ENCODE measurements at regions not wholly inside any gene's neighbourhood (a gene's known extent, or its start where the extent isn't known, plus 50 kb on each side); places are given as distances from the start of the nearest gene placed in this dataset.
A peak's percentile ranks its signal among the peaks of the same experiment; 100 is the strongest.

DNA sequence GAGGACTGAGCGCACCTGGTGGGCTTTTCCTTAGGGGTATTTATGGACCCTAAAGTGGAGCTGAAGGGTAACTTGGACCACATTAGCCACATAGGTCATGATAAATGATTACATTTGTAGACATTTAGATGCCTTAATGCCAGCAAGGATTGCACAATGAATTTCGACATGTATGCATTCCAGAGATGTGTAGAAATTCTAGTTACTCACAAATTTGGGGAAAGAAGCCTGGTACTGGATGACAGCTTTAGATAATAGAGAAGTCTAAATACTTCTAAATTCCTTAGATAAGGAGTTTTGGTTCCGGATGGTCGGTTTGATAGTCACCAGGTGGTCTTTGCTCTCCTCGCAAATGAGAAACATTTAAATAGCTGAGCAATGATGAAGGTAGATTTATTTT lies 609.5 kb upstream of the PRKX start:
- H3K79me2 ChIP-seq (ENCODE audit: low read length): no peaks in the 10 kb centered on the region

GRCh38 chrX:4320436-4320947 lies 607.0 kb upstream of the PRKX start:
- DNase-seq (no peak), ATAC-seq (no peak)
- Histone ChIP-seq H3K9ac (ENCODE audit: low read length) (no peak overlapping the region), H3K36me3 (ENCODE audit: low read depth, low read length) (no peaks in the 10 kb centered on the region), H3K79me2 (ENCODE audit: low read length) (no peaks in the 10 kb centered on the region), H2AFZ (ENCODE audit: low read length) (0 out of 2 replicates have a peak overlapping the region, but pooled peaks have one; percentile 30), H3K4me1 (ENCODE audit: insufficient read depth, low read length) (no peaks in the 10 kb centered on the region), H4K20me1 (ENCODE audit: low read length) (no peaks in the 10 kb centered on the region), H3K9me2 (replicated peaks; ENCODE audit: low read length) (no peaks in the 10 kb centered on the region), H3K4me2 (ENCODE audit: low read length) (peak overlapping the region; percentile 24), H3K27me3 (ENCODE audit: low read length) (peaks cover 27% of the 10 kb centered on the region; the same call in 1 of the 2 replicates), H3K27ac (ENCODE audit: low read length) (no peak overlapping the region), H3K9me3 (ENCODE audit: low read length) (no peaks in the 10 kb centered on the region), H3F3A (ENCODE audit: low read length, unreplicated experiment) (no peaks in the 10 kb centered on the region), H3K4me3 (ENCODE audit: low read length) (peak overlapping the region; percentile 31; the same call in 1 of the 2 replicates)
- intact Hi-C loops (cut with micrococcal nuclease): no loop called here
- no TSS peak for BruUV-seq (replicated peaks)
- ChIA-PET CTCF (no interaction called here), POLR2A (ENCODE audit: unreplicated experiment) (no interaction called here)
- TF ChIP-seq EZH2 (IDR thresholded peaks at IDR 0.05; ENCODE audit: low read length, unreplicated experiment): no peak
- TF ChIP-seq CTCF (conservative IDR thresholded peaks at IDR 0.05; ENCODE audit: low read depth, low read length): no peak
- no peak for TF ChIP-seq EZH2phosphoT487 (IDR thresholded peaks at IDR 0.05; ENCODE audit: borderline replicate concordance, low read length)

More for the DNA sequence above, 609.5 kb upstream of the PRKX start:
- Histone ChIP-seq H3K36me3 (ENCODE audit: low read depth, low read length) (no peaks in the 10 kb centered on the region), H3K4me2 (ENCODE audit: low read length) (no peak overlapping the region), H3K9me2 (replicated peaks; ENCODE audit: low read length) (no peaks in the 10 kb centered on the region), H2AFZ (ENCODE audit: low read length) (no peak overlapping the region), H3K27ac (ENCODE audit: low read length) (no peak overlapping the region), H3K9ac (ENCODE audit: low read length) (no peak overlapping the region), H3K9me3 (ENCODE audit: low read length) (no peaks in the 10 kb centered on the region), H3K27me3 (ENCODE audit: low read length) (peaks cover 38% of the 10 kb centered on the region; the same call in 1 of the 2 replicates), H3F3A (ENCODE audit: low read length, unreplicated experiment) (no peaks in the 10 kb centered on the region), H3K4me1 (ENCODE audit: insufficient read depth, low read length) (no peaks in the 10 kb centered on the region), H3K4me3 (ENCODE audit: low read length) (no peak overlapping the region), H4K20me1 (ENCODE audit: low read length) (no peaks in the 10 kb centered on the region)
- intact Hi-C loops (cut with micrococcal nuclease): no loop called here
- DNase-seq (peak; percentile 23), ATAC-seq (no peak)
- POLR2A ChIA-PET (ENCODE audit: unreplicated experiment): no interaction called here
- CTCF ChIA-PET: no interaction called here
- no TSS peak for BruUV-seq (replicated peaks)
- TF ChIP-seq EZH2phosphoT487 (IDR thresholded peaks at IDR 0.05; ENCODE audit: borderline replicate concordance, low read length) (no peak), EZH2 (IDR thresholded peaks at IDR 0.05; ENCODE audit: low read length, unreplicated experiment) (no peak), CTCF (conservative IDR thresholded peaks at IDR 0.05; ENCODE audit: low read depth, low read length) (no peak)

DNA sequence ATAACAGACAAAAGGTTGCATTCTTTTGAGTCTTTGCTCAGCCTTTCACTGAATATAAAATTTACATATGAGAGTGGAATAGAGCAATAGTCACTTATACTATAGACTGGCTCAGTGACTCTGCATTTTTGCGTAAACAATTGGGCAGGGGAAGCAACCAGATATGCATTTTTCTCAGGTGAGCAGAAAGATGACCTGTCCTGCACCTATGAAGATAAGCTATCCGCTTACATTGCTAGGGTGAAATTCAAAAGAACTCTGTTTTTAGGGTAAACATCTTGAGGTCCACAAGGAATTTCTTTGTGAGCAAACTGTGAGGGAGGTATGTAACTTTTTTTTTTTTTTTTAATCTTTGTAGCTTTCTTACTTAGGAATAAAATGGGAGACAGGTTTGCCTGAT lies 602.4 kb upstream of the PRKX start:
- DNase-seq (peak; percentile 28), ATAC-seq (no peak)
- TF ChIP-seq EZH2phosphoT487 (IDR thresholded peaks at IDR 0.05; ENCODE audit: borderline replicate concordance, low read length): no peak
- no peak for TF ChIP-seq CTCF (conservative IDR thresholded peaks at IDR 0.05; ENCODE audit: low read depth, low read length)
- no peak for TF ChIP-seq EZH2 (IDR thresholded peaks at IDR 0.05; ENCODE audit: low read length, unreplicated experiment)
- Histone ChIP-seq H3K9ac (ENCODE audit: low read length) (no peak overlapping the region), H3K9me2 (replicated peaks; ENCODE audit: low read length) (no peaks in the 10 kb centered on the region), H3K36me3 (ENCODE audit: low read depth, low read length) (no peaks in the 10 kb centered on the region), H3F3A (ENCODE audit: low read length, unreplicated experiment) (no peaks in the 10 kb centered on the region), H2AFZ (ENCODE audit: low read length) (no peak overlapping the region), H3K79me2 (ENCODE audit: low read length) (no peaks in the 10 kb centered on the region), H3K9me3 (ENCODE audit: low read length) (no peaks in the 10 kb centered on the region), H3K27ac (ENCODE audit: low read length) (no peak overlapping the region), H3K4me1 (ENCODE audit: insufficient read depth, low read length) (no peaks in the 10 kb centered on the region), H3K27me3 (ENCODE audit: low read length) (peaks cover 8% of the 10 kb centered on the region; the same call in 1 of the 2 replicates), H3K4me3 (ENCODE audit: low read length) (no peak overlapping the region), H4K20me1 (ENCODE audit: low read length) (no peaks in the 10 kb centered on the region), H3K4me2 (ENCODE audit: low read length) (no peak overlapping the region)
- ChIA-PET CTCF (no interaction called here), POLR2A (ENCODE audit: unreplicated experiment) (no interaction called here)
- intact Hi-C loops (cut with micrococcal nuclease): no loop called here
- no TSS peak for BruUV-seq (replicated peaks)
